HG02973 (cell line): ENCODE measurements at regions not wholly inside any gene's neighbourhood (a gene's known extent, or its start where the extent isn't known, plus 50 kb on each side); places are given as distances from the start of the nearest gene placed in this dataset.
"Not testable (repeated sequence)": the region's sequence is repeated elsewhere in the genome, so short reads cannot be mapped to it uniquely, and the experiment has no call there.

Experiments
- ATAC-seq: cut with Tn5 transposase; IDR thresholded peaks from one replicate; pipeline ENCODE4 v1.9.1; 2021; ENCODE audit warnings: moderate library complexity; ENCODE audit not compliant: unreplicated experiment

DNA sequence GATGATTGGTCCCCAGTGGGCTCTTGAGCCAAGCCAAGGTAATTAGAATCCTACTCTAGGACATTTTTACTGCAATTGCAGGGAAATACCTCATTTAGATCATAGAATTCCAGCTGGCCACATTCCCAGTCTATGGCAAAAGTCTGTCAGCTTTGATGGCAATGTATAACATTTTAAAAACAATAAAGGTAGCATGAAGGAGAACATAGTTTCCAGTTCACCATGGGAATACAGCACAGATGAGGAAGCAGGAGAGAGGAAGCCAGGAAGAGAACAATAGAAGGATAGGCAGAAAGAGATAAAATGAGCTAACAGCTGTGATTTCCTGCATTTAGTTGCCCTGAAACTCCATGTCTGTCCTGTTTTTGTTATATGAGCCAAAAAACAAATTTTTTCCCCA is 897.3 kb upstream of the DDX18 start:
- ATAC-seq: no peak

GRCh38 chr2:116918574-116918973 is 895.9 kb upstream of the DDX18 start:
- ATAC-seq: no peak

- no peak for ATAC-seq
Measured at GRCh38 chr2:116922414-116922813, 892.1 kb upstream of the DDX18 start.

DNA sequence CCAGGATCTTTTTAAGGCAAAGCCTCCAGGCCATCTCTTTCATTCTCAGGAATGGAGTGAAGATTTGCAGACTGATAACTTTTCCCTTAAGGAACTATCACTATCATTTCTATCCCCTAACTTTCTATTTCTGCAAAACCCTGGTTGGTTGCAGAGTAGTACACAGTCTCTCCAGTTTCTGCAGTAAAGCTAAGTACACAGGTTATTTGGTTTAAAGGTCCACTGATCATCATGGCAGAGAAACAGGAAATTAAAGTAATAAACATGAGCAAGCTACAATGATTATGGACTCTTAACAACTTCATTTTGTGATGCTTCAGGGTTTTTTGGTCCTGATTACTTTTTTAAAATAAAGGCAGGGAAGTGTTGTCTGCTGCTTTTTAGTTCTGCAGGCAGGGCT is 890.0 kb upstream of the DDX18 start:
- no peak for ATAC-seq

- no peak for ATAC-seq
Measured at GRCh38 chr2:116935097-116935814, 879.2 kb upstream of the DDX18 start.

- no peak for ATAC-seq
Measured at GRCh38 chr2:116948258-116948657, 866.2 kb upstream of the DDX18 start.

GRCh38 chr2:116949249-116949648 is 865.2 kb upstream of the DDX18 start:
- ATAC-seq: no peak

DNA sequence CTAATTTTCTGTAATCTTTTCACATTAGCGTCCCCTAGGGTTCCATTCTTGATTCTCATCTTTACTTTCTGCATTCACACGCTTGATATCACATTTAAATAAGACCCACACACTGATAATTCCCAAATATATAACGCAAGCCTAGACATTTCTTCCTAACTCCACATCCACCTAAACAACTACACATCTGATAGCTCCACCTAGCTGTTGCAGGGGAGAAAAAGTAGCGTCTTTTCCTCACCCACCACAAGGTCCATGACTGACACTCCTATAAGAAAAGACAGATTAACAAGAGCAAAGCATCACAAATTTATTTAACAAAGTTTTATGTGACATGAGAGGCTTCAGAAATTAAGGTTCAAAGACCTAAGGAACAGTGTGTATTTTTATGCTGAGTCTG is 862.2 kb upstream of the DDX18 start:
- no peak for ATAC-seq

DNA sequence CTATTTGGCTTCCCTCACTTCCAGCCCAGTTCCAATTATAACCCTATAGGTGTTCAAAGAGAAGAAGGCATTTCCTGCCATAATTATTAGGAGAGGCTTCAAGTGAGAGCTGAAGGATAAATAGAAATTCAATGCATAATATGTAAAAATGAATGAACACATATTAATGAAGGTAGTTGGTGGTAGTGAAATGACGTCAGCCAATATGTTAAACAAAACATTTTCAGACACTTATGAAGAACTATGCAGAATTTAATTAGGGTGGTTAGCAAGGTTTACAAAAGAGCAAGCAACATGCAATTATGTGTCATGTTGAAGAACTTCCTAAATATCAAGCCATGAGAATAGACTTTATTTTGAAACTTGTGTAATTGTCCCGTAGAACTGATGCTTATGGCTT is 858.8 kb upstream of the DDX18 start:
- no peak for ATAC-seq

GRCh38 chr2:116975608-116976007 is 838.9 kb upstream of the DDX18 start:
- no peak for ATAC-seq

GRCh38 chr2:116979916-116980764 is 834.4 kb upstream of the DDX18 start:
- no peak for ATAC-seq

- ATAC-seq: no peak
Measured at GRCh38 chr2:116987447-116987846, 827.0 kb upstream of the DDX18 start.

- no peak for ATAC-seq
Measured at GRCh38 chr2:116988303-116988702, 826.2 kb upstream of the DDX18 start.

GRCh38 chr2:117019357-117019756 is 795.1 kb upstream of the DDX18 start:
- ATAC-seq: no peak

GRCh38 chr2:117027646-117028045 is 786.8 kb upstream of the DDX18 start:
- ATAC-seq: no peak

DNA sequence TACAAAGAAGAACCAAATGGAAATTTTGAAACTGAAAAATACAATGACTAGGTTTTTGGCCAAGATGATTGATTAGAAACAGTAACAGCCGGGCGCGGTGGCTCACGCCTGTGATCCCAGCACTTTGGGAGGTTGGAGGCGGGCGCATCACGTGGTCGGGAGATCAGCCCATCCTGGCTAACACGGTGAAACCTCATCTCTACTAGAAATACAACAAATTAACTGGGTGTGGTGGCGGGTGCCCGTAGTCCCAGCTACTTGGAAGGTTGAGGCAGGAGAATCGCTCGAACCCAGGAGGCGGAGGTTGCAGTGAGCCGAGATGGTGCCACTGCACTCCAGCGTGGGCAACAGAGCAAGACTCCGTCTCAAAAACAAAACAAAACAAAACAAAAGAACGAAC is 785.8 kb upstream of the DDX18 start:
- not testable (repeated sequence) for ATAC-seq

- no peak for ATAC-seq
Measured at GRCh38 chr2:117055499-117056375, 758.8 kb upstream of the DDX18 start.

GRCh38 chr2:117056376-117056748 is 758.1 kb upstream of the DDX18 start:
- no peak for ATAC-seq

GRCh38 chr2:117057016-117057415 is 757.5 kb upstream of the DDX18 start:
- ATAC-seq: no peak

GRCh38 chr2:117058366-117058765 is 756.1 kb upstream of the DDX18 start:
- no peak for ATAC-seq

GRCh38 chr2:117064021-117064420 is 750.5 kb upstream of the DDX18 start:
- no peak for ATAC-seq
